Lower leg skin (tissue), 4 donors: ENCODE measurements at regions not wholly inside any gene's neighbourhood (a gene's known extent, or its start where the extent isn't known, plus 50 kb on each side); places are given as distances from the start of the nearest gene placed in this dataset.

Experiments
- DNase-seq, 2 donors: peaks; one replicate each; pipeline ENCODE4 v3.0.0-alpha.2; 2019; ENCODE audit warnings: low spot score in 2 of 2
- H3K4me3 ChIP-seq: fragments of 200-600 bp; sonication (generic); 2 replicates; pipeline ENCODE4 v1.5.1; 2017; ENCODE audit warnings: mild to moderate bottlenecking, low read depth; ENCODE audit not compliant: poor library complexity, severe bottlenecking
- CTCF ChIP-seq, 3 donors: fragments of 450-650 bp; IDR thresholded peaks; one replicate each; pipeline ENCODE4 v1.5.1; 2016; ENCODE audit warnings: antibody characterized with exemption in 3 of 3, mild to moderate bottlenecking in 3 of 3, moderate library complexity in 2 of 3
- POLR2A ChIP-seq, 2 donors: fragments of 450-650 bp; IDR thresholded peaks; one replicate each; pipeline ENCODE4 v1.6.1; 2016 to 2017; ENCODE audit warnings: antibody characterized with exemption in 2 of 2, mild to moderate bottlenecking in 1 of 2, moderate library complexity in 1 of 2
- WGBS, 2 donors: methylation state at CpG; one replicate each; pipeline ENCODE4 v1.1.5; 2018; 5-methylcytosine and 5-hydroxymethylcytosine counted together
- intact Hi-C: fragments of 100-400 bp; cut with DNase I; formaldehyde crosslinking; loops from one replicate; pipeline ENCODE4 v1.15.0; 2023; ENCODE audit warnings: low total_unique reads

- intact Hi-C loops: no loop called here
Observed at GRCh38 chr10:130499541-130499940, 363.4 kb downstream of the GLRX3 start.

GRCh38 chr10:130500261-130501000, 364.2 kb downstream of the GLRX3 start:
- WGBS, 2 donors: 77 to 79% methylated on average over 7 to 10 of the region's 10 CpGs
- intact Hi-C loops: no loop called here
- H3K4me3 ChIP-seq: no peak overlapping the region
- TF ChIP-seq CTCF (IDR thresholded peaks at IDR 0.05) (no peak), POLR2A (IDR thresholded peaks at IDR 0.05) (no peak)
- peak in 1 of 2 donors; percentile 71 for DNase-seq

More at GRCh38 chr10:130499541-130499940, 363.4 kb downstream of the GLRX3 start:
- TF ChIP-seq POLR2A (IDR thresholded peaks at IDR 0.05) (no peak), CTCF (IDR thresholded peaks at IDR 0.05) (no peak)
- DNase-seq: peak in 1 of 2 donors; percentile 65
- H3K4me3 ChIP-seq: no peak overlapping the region

- TF ChIP-seq POLR2A (IDR thresholded peaks at IDR 0.05) (no peak), CTCF (IDR thresholded peaks at IDR 0.05) (no peak)
- DNase-seq: peak in 1 of 2 donors; percentile 49
- 59 to 73% methylated on average over 5 of the region's 5 CpGs for WGBS, 2 donors
- intact Hi-C loops: no loop called here
- no peak overlapping the region for H3K4me3 ChIP-seq
Observed at GRCh38 chr10:130507461-130507860, 371.3 kb downstream of the GLRX3 start.

- no peak for TF ChIP-seq CTCF (IDR thresholded peaks at IDR 0.05)
- TF ChIP-seq POLR2A (IDR thresholded peaks at IDR 0.05): no peak
- DNase-seq: peak in 1 of 2 donors; percentile 4
- no peak overlapping the region for H3K4me3 ChIP-seq
- WGBS, 2 donors: 79 to 83% methylated on average over 25 of the region's 25 CpGs
- intact Hi-C loops: no loop called here
Observed at GRCh38 chr10:130509881-130510689, 373.9 kb downstream of the GLRX3 start.

- intact Hi-C loops: no loop called here
- H3K4me3 ChIP-seq: no peak overlapping the region
- TF ChIP-seq CTCF (IDR thresholded peaks at IDR 0.05) (no peak), POLR2A (IDR thresholded peaks at IDR 0.05) (no peak)
- DNase-seq: no peak
- WGBS, 2 donors: 86 to 89% methylated on average over 9 of the region's 9 CpGs
Observed at GRCh38 chr10:130510755-130511154, 374.6 kb downstream of the GLRX3 start.
